ENCODE measurements at regions not wholly inside any gene's neighbourhood (a gene's known extent, or its start where the extent isn't known, plus 50 kb on each side); places are given as distances from the start of the nearest gene placed in this dataset.
"Not testable (repeated sequence)": the region's sequence is repeated elsewhere in the genome, so short reads cannot be mapped to it uniquely, and the experiment has no call there.

- DNase-seq, result no peak
These were observed 790.9 kb upstream of the NCAM2 start for GRCh38 chr21:20207335-20207734.

- DNase-seq, result no peak
These were observed 782.2 kb upstream of the NCAM2 start for GRCh38 chr21:20215959-20216358.

GRCh38 chr21:20220586-20220985, 777.6 kb upstream of the NCAM2 start:
- DNase-seq, result no peak

- not testable (repeated sequence) for DNase-seq
These were observed 776.2 kb upstream of the NCAM2 start for GRCh38 chr21:20221981-20222380.

GRCh38 chr21:20236649-20237048, 761.6 kb upstream of the NCAM2 start:
- DNase-seq, result not testable (repeated sequence)

- no peak for DNase-seq
These were observed 748.8 kb upstream of the NCAM2 start for GRCh38 chr21:20249401-20249800.

GRCh38 chr21:20250337-20250736, 747.9 kb upstream of the NCAM2 start:
- DNase-seq, result no peak

- DNase-seq, result no peak
These were observed 744.9 kb upstream of the NCAM2 start for GRCh38 chr21:20253261-20253660.

GRCh38 chr21:20254964-20255363, 743.2 kb upstream of the NCAM2 start:
- no peak for DNase-seq

- no peak for DNase-seq
These were observed 741.0 kb upstream of the NCAM2 start for GRCh38 chr21:20257052-20257740.

- no peak for DNase-seq
These were observed 739.7 kb upstream of the NCAM2 start for GRCh38 chr21:20258542-20258941.

- DNase-seq, result no peak
These were observed 739.0 kb upstream of the NCAM2 start for GRCh38 chr21:20259031-20259867.

GRCh38 chr21:20260124-20260523, 738.1 kb upstream of the NCAM2 start:
- no peak for DNase-seq

GRCh38 chr21:20261364-20261763, 736.8 kb upstream of the NCAM2 start:
- DNase-seq, result no peak

GRCh38 chr21:20265707-20266440, 732.3 kb upstream of the NCAM2 start:
- no peak for DNase-seq

GRCh38 chr21:20266441-20266710, 731.8 kb upstream of the NCAM2 start:
- DNase-seq, result no peak

GRCh38 chr21:20270365-20271055, 727.7 kb upstream of the NCAM2 start:
- no peak for DNase-seq

GRCh38 chr21:20272791-20273362, 725.3 kb upstream of the NCAM2 start:
- DNase-seq, result no peak

GRCh38 chr21:20276377-20276776, 721.8 kb upstream of the NCAM2 start:
- DNase-seq, result no peak

- no peak for DNase-seq
These were observed 721.3 kb upstream of the NCAM2 start for GRCh38 chr21:20276954-20277353.

GRCh38 chr21:20283836-20284235, 714.4 kb upstream of the NCAM2 start:
- no peak for DNase-seq

- DNase-seq, result no peak
These were observed 705.9 kb upstream of the NCAM2 start for GRCh38 chr21:20292280-20292679.

GRCh38 chr21:20292854-20293253, 705.4 kb upstream of the NCAM2 start:
- not testable (repeated sequence) for DNase-seq
